ENCODE measurements at regions not wholly inside any gene's neighbourhood (a gene's known extent, or its start where the extent isn't known, plus 50 kb on each side); places are given as distances from the start of the nearest gene placed in this dataset.

- no peak for TF ChIP-seq POLR2AphosphoS5 (IDR thresholded peaks at IDR 0.05; ENCODE audit: insufficient read depth in 1 of 2, low read depth in 1 of 2)
- TF ChIP-seq CTCF (IDR thresholded peaks at IDR 0.05) = no peak
- TF ChIP-seq POLR2A (IDR thresholded peaks at IDR 0.05) = no peak
Measured at GRCh38 chr12:68452078-68452715, 120.0 kb upstream of the MDM1 start.
